Activated naive CD8-positive, alpha-beta T cell treated with anti-CD3 and anti-CD28 coated beads, Interleukin-2, amount 50 U/mL, for 24 hours (primary cell): ENCODE measurements at regions not wholly inside any gene's neighbourhood (a gene's known extent, or its start where the extent isn't known, plus 50 kb on each side); places are given as distances from the start of the nearest gene placed in this dataset.
A peak's percentile ranks its signal among the peaks of the same experiment; 100 is the strongest.
"Not testable (repeated sequence)": the region's sequence is repeated elsewhere in the genome, so short reads cannot be mapped to it uniquely, and the experiment has no call there.

Experiments
- ATAC-seq: fragments of 150-1000 bp; cut with Tn5 transposase; one replicate; pipeline ENCODE4 v1.10.0; 2021
- DNase-seq: peaks from one replicate; pipeline ENCODE4 v3.0.0; 2021
- H3K27ac Mint-ChIP-seq: one replicate; pipeline ENCODE4 v1.8.0; 2021; ENCODE audit warnings: mild to moderate bottlenecking, mixed read lengths
- H3K27me3 Mint-ChIP-seq: one replicate; pipeline ENCODE4 v1.8.0; 2021; ENCODE audit warnings: mixed read lengths
- H3K36me3 Mint-ChIP-seq: one replicate; pipeline ENCODE4 v1.8.0; 2021; ENCODE audit warnings: low read depth, mixed read lengths
- H3K4me1 Mint-ChIP-seq: one replicate; pipeline ENCODE4 v1.8.0; 2021; ENCODE audit warnings: mixed read lengths
- H3K4me3 Mint-ChIP-seq: one replicate; pipeline ENCODE4 v1.8.0; 2021; ENCODE audit warnings: mild to moderate bottlenecking, moderate library complexity, mixed read lengths
- H3K9me3 Mint-ChIP-seq: one replicate; pipeline ENCODE4 v1.8.0; 2021; ENCODE audit warnings: mixed read lengths

GRCh38 chr21:6097736-6098135, 4423.6 kb upstream of the TPTE start:
- not testable (repeated sequence) for H3K27ac Mint-ChIP-seq, H3K4me1 Mint-ChIP-seq, H3K4me3 Mint-ChIP-seq, DNase-seq, H3K27me3 Mint-ChIP-seq, ATAC-seq, H3K9me3 Mint-ChIP-seq, H3K36me3 Mint-ChIP-seq

GRCh38 chr21:6098191-6098935, 4423.0 kb upstream of the TPTE start:
- not testable (repeated sequence) for H3K27me3 Mint-ChIP-seq, H3K9me3 Mint-ChIP-seq, ATAC-seq, DNase-seq, H3K27ac Mint-ChIP-seq, H3K36me3 Mint-ChIP-seq, H3K4me1 Mint-ChIP-seq, H3K4me3 Mint-ChIP-seq

GRCh38 chr21:6101588-6101987, 4419.8 kb upstream of the TPTE start:
- not testable (repeated sequence) for H3K4me3 Mint-ChIP-seq, DNase-seq, H3K27ac Mint-ChIP-seq, H3K9me3 Mint-ChIP-seq, H3K36me3 Mint-ChIP-seq, H3K4me1 Mint-ChIP-seq, H3K27me3 Mint-ChIP-seq, ATAC-seq

- not testable (repeated sequence) for H3K36me3 Mint-ChIP-seq, H3K9me3 Mint-ChIP-seq, H3K4me1 Mint-ChIP-seq, H3K27ac Mint-ChIP-seq, ATAC-seq, H3K27me3 Mint-ChIP-seq, H3K4me3 Mint-ChIP-seq, DNase-seq
Observed at GRCh38 chr21:6104546-6104945, 4416.8 kb upstream of the TPTE start.

- not testable (repeated sequence) for H3K4me3 Mint-ChIP-seq, DNase-seq, H3K27me3 Mint-ChIP-seq, ATAC-seq, H3K27ac Mint-ChIP-seq, H3K9me3 Mint-ChIP-seq, H3K4me1 Mint-ChIP-seq, H3K36me3 Mint-ChIP-seq
Observed at GRCh38 chr21:6106686-6107567, 4414.5 kb upstream of the TPTE start.

- H3K27me3 Mint-ChIP-seq: not testable (repeated sequence)
Observed at GRCh38 chr21:6108894-6109293, 4412.5 kb upstream of the TPTE start.

GRCh38 chr21:6109774-6110173, 4411.6 kb upstream of the TPTE start:
- H3K27ac Mint-ChIP-seq, DNase-seq, H3K9me3 Mint-ChIP-seq, H3K4me1 Mint-ChIP-seq, H3K27me3 Mint-ChIP-seq, H3K36me3 Mint-ChIP-seq, ATAC-seq, H3K4me3 Mint-ChIP-seq: not testable (repeated sequence)

More at GRCh38 chr21:6108894-6109293, 4412.5 kb upstream of the TPTE start:
- not testable (repeated sequence) for H3K4me1 Mint-ChIP-seq, H3K27ac Mint-ChIP-seq, H3K4me3 Mint-ChIP-seq, ATAC-seq, DNase-seq, H3K36me3 Mint-ChIP-seq, H3K9me3 Mint-ChIP-seq

GRCh38 chr21:6110716-6111343, 4410.6 kb upstream of the TPTE start:
- H3K27ac Mint-ChIP-seq, H3K4me1 Mint-ChIP-seq, DNase-seq, H3K4me3 Mint-ChIP-seq, H3K36me3 Mint-ChIP-seq, H3K9me3 Mint-ChIP-seq, H3K27me3 Mint-ChIP-seq: not testable (repeated sequence)
- peak; percentile 94 for ATAC-seq

- peak; percentile 15 for ATAC-seq
Observed at GRCh38 chr21:6111354-6111753, 4410.0 kb upstream of the TPTE start.

GRCh38 chr21:6118336-6118735, 4403.0 kb upstream of the TPTE start:
- ATAC-seq, H3K9me3 Mint-ChIP-seq, H3K27ac Mint-ChIP-seq, H3K36me3 Mint-ChIP-seq, H3K27me3 Mint-ChIP-seq, DNase-seq, H3K4me3 Mint-ChIP-seq, H3K4me1 Mint-ChIP-seq: not testable (repeated sequence)

More at GRCh38 chr21:6111354-6111753, 4410.0 kb upstream of the TPTE start:
- H3K27me3 Mint-ChIP-seq, H3K27ac Mint-ChIP-seq, H3K4me1 Mint-ChIP-seq, H3K9me3 Mint-ChIP-seq, H3K36me3 Mint-ChIP-seq, H3K4me3 Mint-ChIP-seq: not testable (repeated sequence)
- DNase-seq: peak; percentile 8

- H3K36me3 Mint-ChIP-seq: not testable (repeated sequence)
Observed at GRCh38 chr21:6120863-6121262, 4400.5 kb upstream of the TPTE start.

GRCh38 chr21:6122629-6123028, 4398.8 kb upstream of the TPTE start:
- not testable (repeated sequence) for H3K4me1 Mint-ChIP-seq, H3K27ac Mint-ChIP-seq, DNase-seq, H3K27me3 Mint-ChIP-seq, H3K4me3 Mint-ChIP-seq, H3K36me3 Mint-ChIP-seq, ATAC-seq, H3K9me3 Mint-ChIP-seq

More at GRCh38 chr21:6120863-6121262, 4400.5 kb upstream of the TPTE start:
- not testable (repeated sequence) for H3K9me3 Mint-ChIP-seq, H3K27me3 Mint-ChIP-seq, DNase-seq, H3K27ac Mint-ChIP-seq, H3K4me3 Mint-ChIP-seq, H3K4me1 Mint-ChIP-seq, ATAC-seq

- not testable (repeated sequence) for H3K36me3 Mint-ChIP-seq, DNase-seq, H3K4me3 Mint-ChIP-seq, H3K27ac Mint-ChIP-seq, H3K27me3 Mint-ChIP-seq, H3K4me1 Mint-ChIP-seq, ATAC-seq, H3K9me3 Mint-ChIP-seq
Observed at GRCh38 chr21:6123224-6123623, 4398.2 kb upstream of the TPTE start.

- not testable (repeated sequence) for H3K27ac Mint-ChIP-seq, H3K4me3 Mint-ChIP-seq, H3K4me1 Mint-ChIP-seq, H3K9me3 Mint-ChIP-seq, DNase-seq, H3K36me3 Mint-ChIP-seq, H3K27me3 Mint-ChIP-seq
- ATAC-seq: peak; percentile 30
Observed at GRCh38 chr21:6125549-6126240, 4395.7 kb upstream of the TPTE start.
